Suprapubic skin (tissue), 2 donors: ENCODE measurements at regions not wholly inside any gene's neighbourhood (a gene's known extent, or its start where the extent isn't known, plus 50 kb on each side); places are given as distances from the start of the nearest gene placed in this dataset.

Experiments used
- EP300 ChIP-seq: sonication (generic); formaldehyde crosslinking; IDR thresholded peaks from one replicate; pipeline ENCODE4 v1.6.1; 2017; ENCODE audit warnings: antibody characterized with exemption
- POLR2A ChIP-seq, 2 donors: fragments of 450-650 bp; IDR thresholded peaks; one replicate each; pipeline ENCODE4 v1.6.1; 2017; ENCODE audit warnings: antibody characterized with exemption in 2 of 2, mild to moderate bottlenecking in 2 of 2, moderate library complexity in 2 of 2

DNA sequence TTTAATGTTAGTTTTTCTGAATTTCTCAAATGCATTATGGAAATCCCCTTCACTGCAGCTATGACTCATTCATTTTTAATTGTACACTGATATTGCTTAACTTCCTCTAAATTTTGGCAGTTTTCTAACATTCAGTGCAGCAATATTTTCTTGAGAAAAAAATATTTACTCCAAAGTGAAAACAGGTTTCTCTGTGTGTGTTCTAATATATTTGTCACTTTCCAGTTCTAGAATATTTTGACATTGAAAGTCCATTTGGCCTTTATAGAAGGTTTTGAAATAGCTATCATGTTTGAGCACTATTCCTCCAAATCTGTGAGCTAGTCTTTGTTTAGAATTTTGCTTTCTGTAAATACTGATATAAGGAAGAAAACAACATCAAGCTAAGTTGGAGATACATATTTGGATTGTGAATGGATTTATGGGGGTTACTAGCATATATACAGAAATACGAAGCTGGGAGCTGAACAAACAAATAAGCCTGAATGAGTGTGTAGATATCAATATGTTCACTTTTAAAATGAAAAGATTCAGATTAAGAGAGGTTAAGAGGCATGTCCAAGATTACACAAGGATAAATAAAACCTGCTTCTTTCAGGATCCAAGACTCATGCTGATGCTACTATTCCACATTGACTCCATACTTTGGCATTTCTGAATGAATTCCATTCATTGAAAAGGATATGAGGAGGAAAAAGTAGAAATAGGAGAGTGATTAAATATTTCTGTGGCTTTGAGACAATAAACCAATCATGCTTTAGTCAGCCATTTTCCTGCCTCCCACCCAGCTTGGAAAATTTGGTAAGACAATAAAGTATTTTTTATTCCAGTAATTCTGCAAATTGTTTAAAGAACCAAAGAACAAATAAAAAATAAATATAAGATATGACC is 57.3 kb upstream of the SLIT2 start:
- TF ChIP-seq POLR2A (IDR thresholded peaks at IDR 0.05) (no peak), EP300 (no peak)
